Spleen (tissue), 11 donors: ENCODE measurements at regions not wholly inside any gene's neighbourhood (a gene's known extent, or its start where the extent isn't known, plus 50 kb on each side); places are given as distances from the start of the nearest gene placed in this dataset.

ENCODE experiments used
- DNase-seq: peaks from one replicate; pipeline ENCODE4 v3.0.0-alpha.2; 2020
- H3K27ac ChIP-seq, 8 donors: fragments of 200-600 bp; sonication (generic) in 7 of 8; 1 replicate in 4 of 8; 2 replicates in 4 of 8; pipeline versions ENCODE4 v1.5.0 to v1.8.0; 2016 to 2021; ENCODE audit warnings: inconsistent platforms in 4 of 8, mild to moderate bottlenecking in 4 of 8, moderate library complexity in 1 of 8
- H3K27me3 ChIP-seq, 7 donors: fragments of 200-600 bp; sonication (generic) in 6 of 7; replicated peaks in 1 of 7; 1 replicate in 4 of 7; 2 replicates in 3 of 7; pipeline versions ENCODE4 v1.5.0 to v1.8.0; 2016 to 2021; ENCODE audit warnings: inconsistent platforms in 3 of 7, mild to moderate bottlenecking in 1 of 7
- H3K36me3 ChIP-seq, 6 donors: fragments of 200-600 bp; sonication (generic) in 5 of 6; 1 replicate in 4 of 6; 2 replicates in 2 of 6; pipeline versions ENCODE4 v1.5.0 to v1.8.0; 2016 to 2021; ENCODE audit warnings: inconsistent platforms in 2 of 6
- H3K4me1 ChIP-seq, 6 donors: fragments of 200-600 bp; sonication (generic) in 5 of 6; 1 replicate in 3 of 6; 2 replicates in 3 of 6; pipeline versions ENCODE4 v1.5.0 to v1.8.0; 2016 to 2021; ENCODE audit warnings: inconsistent platforms in 3 of 6
- H3K4me3 ChIP-seq, 8 donors: fragments of 200-600 bp; sonication (generic) in 7 of 8; 1 replicate in 4 of 8; 2 replicates in 4 of 8; pipeline versions ENCODE4 v1.5.0 to v1.8.0; 2016 to 2021; ENCODE audit warnings: inconsistent platforms in 4 of 8, mild to moderate bottlenecking in 4 of 8, moderate library complexity in 2 of 8
- H3K9me3 ChIP-seq, 8 donors: fragments of 200-600 bp; sonication (generic) in 7 of 8; 1 replicate in 4 of 8; 2 replicates in 4 of 8; pipeline versions ENCODE4 v1.5.0 to v1.8.0; 2016 to 2021; ENCODE audit warnings: inconsistent platforms in 4 of 8
- POLR2A ChIP-seq, 3 donors: fragments of 450-650 bp; IDR thresholded peaks; one replicate each; pipeline ENCODE4 v1.5.1; 2017; ENCODE audit warnings: antibody characterized with exemption in 3 of 3, mild to moderate bottlenecking in 1 of 3
- POLR2AphosphoS5 ChIP-seq, 3 donors: sonication (generic); formaldehyde crosslinking; IDR thresholded peaks; one replicate each; pipeline ENCODE4 v1.5.1; 2017; ENCODE audit warnings: antibody characterized with exemption in 3 of 3
- WGBS, 5 donors: extraction: QIAGEN DNeasy Blood & Tissue Kit in 3 of 5; methylation state at CpG; one replicate each; pipeline versions ENCODE4 v1.1.5 to v1.1.7; 2013 to 2018; 5-methylcytosine and 5-hydroxymethylcytosine counted together
- intact Hi-C: fragments of 100-400 bp; cut with DNase I; formaldehyde crosslinking; loops from one replicate; pipeline ENCODE4 v1.15.0; 2023; ENCODE audit warnings: low total_unique reads
- TF ChIP-seq, protein P1 (sequence below), 11 experiments: fragments of 200-600 bp in 7 of 11; fragments of 450-650 bp in 4 of 11; sonication (generic) in 4 of 11; IDR thresholded peaks in 8 of 11; conservative IDR thresholded peaks in 3 of 11; 1 replicate in 7 of 11; 2 replicates in 4 of 11; pipeline versions ENCODE4 v1.4.0 to v1.8.0; 2016 to 2021; ENCODE audit warnings: antibody characterized with exemption in 11 of 11, inconsistent platforms in 4 of 11, mild to moderate bottlenecking in 1 of 11
- donor health status: healthy with polysubstance abuse.
- donor health status: DM: no; HTN: no; CAD: no; lungs with moderate emphysema.
- donor health status: DM: no; HTN: no; CAD: no.
- donor health status: Bipolar disorder and iron deficiency.
- donor health status: healthy.
- donor health status: DM: no; HTN: no; CAD: no.
- donor health status: DM: yes; HTN: yes; CAD: no.

DNA sequence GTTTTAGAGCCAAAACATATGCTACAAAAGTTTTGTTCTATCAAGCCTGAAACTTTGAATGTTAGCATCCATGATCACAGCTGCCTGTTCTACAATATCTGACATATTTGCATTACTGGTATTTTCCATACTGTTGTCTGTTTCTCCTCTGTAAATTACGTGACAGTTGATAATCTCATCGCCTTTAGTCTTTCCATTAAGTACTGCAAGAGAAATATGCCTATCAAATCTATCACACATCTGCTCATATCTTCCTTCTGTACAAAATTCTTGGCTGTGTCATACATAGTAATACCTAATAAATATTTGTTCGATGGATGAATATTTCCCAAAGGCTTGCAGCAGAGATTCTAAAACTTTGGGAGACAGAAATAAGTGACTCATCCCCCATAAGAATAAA, 717.3 kb downstream of the OTOL1 start:
- intact Hi-C loops: no loop called here
- 80 to 88% (median 86%) methylated on average over 3 of the region's 3 CpGs for WGBS, 5 donors
- H3K4me3 ChIP-seq: no peak overlapping the region
- H3K36me3 ChIP-seq: no peaks in the 10 kb centered on the region
- TF ChIP-seq POLR2AphosphoS5 (IDR thresholded peaks at IDR 0.05) (no peak), POLR2A (IDR thresholded peaks at IDR 0.05) (no peak)
- TF ChIP-seq, protein P1, sequence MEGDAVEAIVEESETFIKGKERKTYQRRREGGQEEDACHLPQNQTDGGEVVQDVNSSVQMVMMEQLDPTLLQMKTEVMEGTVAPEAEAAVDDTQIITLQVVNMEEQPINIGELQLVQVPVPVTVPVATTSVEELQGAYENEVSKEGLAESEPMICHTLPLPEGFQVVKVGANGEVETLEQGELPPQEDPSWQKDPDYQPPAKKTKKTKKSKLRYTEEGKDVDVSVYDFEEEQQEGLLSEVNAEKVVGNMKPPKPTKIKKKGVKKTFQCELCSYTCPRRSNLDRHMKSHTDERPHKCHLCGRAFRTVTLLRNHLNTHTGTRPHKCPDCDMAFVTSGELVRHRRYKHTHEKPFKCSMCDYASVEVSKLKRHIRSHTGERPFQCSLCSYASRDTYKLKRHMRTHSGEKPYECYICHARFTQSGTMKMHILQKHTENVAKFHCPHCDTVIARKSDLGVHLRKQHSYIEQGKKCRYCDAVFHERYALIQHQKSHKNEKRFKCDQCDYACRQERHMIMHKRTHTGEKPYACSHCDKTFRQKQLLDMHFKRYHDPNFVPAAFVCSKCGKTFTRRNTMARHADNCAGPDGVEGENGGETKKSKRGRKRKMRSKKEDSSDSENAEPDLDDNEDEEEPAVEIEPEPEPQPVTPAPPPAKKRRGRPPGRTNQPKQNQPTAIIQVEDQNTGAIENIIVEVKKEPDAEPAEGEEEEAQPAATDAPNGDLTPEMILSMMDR (IDR thresholded peaks at IDR 0.05 in 8 of 11, conservative IDR thresholded peaks at IDR 0.05 in 3 of 11): no peak
- H3K9me3 ChIP-seq: no peaks in the 10 kb centered on the region
- H3K27me3 ChIP-seq: no peaks in the 10 kb centered on the region
- H3K27ac ChIP-seq: no peak overlapping the region
- DNase-seq: no peak
- H3K4me1 ChIP-seq: no peaks in the 10 kb centered on the region

DNA sequence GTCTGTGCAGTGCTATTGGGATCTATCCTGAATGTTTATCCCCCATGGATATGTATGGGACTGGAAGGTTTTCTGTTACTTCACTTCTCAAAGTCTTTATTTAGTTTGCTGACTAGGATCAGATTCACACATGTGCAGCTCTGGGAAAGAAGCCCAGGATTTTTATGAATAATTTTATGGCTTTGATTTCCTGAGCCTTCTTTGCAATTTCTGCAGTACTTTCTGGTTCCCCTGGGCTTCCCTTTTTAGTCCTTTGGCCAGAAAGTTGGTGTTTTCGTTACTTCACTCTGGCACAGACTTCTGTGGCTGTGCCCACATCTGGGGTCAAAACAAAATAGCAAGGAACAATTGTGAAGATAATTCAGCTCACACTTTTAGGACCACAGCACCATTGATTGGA, 721.0 kb downstream of the OTOL1 start:
- intact Hi-C loops: no loop called here
- Histone ChIP-seq H3K36me3 (no peaks in the 10 kb centered on the region), H3K4me3 (no peak overlapping the region), H3K27me3 (no peaks in the 10 kb centered on the region), H3K27ac (no peak overlapping the region), H3K9me3 (peaks cover 0 to 4% (median 0%) of the 10 kb centered on the region in 8 donors), H3K4me1 (no peaks in the 10 kb centered on the region)
- TF ChIP-seq, protein P1 (IDR thresholded peaks at IDR 0.05 in 8 of 11, conservative IDR thresholded peaks at IDR 0.05 in 3 of 11): no peak
- no peak for TF ChIP-seq POLR2A (IDR thresholded peaks at IDR 0.05)
- no peak for TF ChIP-seq POLR2AphosphoS5 (IDR thresholded peaks at IDR 0.05)
- DNase-seq: no peak
- 42 to 78% (median 56%) methylated on average over 1 of the region's 1 CpG for WGBS, 5 donors

DNA sequence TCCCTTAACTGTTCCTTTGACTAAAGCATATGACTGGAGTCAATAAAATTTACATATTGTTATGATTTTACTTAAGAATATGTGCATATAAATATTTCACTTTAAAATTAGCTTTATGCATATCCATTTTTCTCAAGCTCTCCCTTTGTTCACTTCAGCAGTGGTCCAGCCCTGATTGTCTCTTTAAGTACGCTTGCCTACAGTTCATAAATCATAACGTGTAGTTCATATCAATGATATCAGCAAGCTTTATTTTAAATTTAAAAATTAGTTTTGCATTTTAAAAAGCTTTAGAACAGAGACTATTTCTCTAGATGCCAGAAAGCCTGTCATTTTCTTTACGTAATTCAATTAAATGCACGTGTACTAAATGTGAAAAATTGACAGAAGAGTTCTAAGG, 721.9 kb downstream of the OTOL1 start:
- Histone ChIP-seq H3K4me1 (no peaks in the 10 kb centered on the region), H3K27ac (no peak overlapping the region), H3K4me3 (no peak overlapping the region), H3K36me3 (no peaks in the 10 kb centered on the region), H3K27me3 (no peaks in the 10 kb centered on the region), H3K9me3 (peaks cover 0 to 4% (median 0%) of the 10 kb centered on the region in 8 donors)
- TF ChIP-seq POLR2AphosphoS5 (IDR thresholded peaks at IDR 0.05) (no peak), POLR2A (IDR thresholded peaks at IDR 0.05) (no peak)
- TF ChIP-seq, protein P1 (IDR thresholded peaks at IDR 0.05 in 8 of 11, conservative IDR thresholded peaks at IDR 0.05 in 3 of 11): no peak
- intact Hi-C loops: no loop called here
- no peak for DNase-seq
- WGBS, 5 donors: 41 to 92% (median 83%) methylated on average over 4 of the region's 4 CpGs

DNA sequence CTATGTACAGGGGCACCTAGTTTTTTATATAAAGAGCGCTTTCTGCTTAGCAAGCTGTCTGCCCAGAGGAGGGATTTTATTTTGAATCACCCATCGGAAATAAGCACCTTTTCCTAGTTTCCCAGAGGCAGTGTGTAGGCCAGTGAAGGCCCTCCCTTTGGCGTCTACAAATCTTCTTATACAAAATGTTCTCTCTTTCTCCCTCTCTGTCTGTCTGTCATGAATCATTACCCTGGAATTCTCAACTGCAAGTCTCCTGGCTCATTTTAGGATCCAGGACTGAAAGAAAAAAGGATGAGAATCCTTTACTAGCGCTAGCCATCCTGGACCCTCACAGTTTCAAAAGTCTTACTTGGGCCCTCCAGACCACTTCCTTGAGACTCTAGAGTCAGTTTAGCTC, 728.1 kb downstream of the OTOL1 start:
- WGBS, 5 donors: 90 to 98% (median 94%) methylated on average over 4 of the region's 4 CpGs

More for the DNA sequence above, 728.1 kb downstream of the OTOL1 start:
- Histone ChIP-seq H3K36me3 (no peaks in the 10 kb centered on the region), H3K4me3 (no peak overlapping the region), H3K9me3 (peaks cover 0 to 2% (median 0%) of the 10 kb centered on the region in 8 donors), H3K27me3 (no peaks in the 10 kb centered on the region), H3K4me1 (no peaks in the 10 kb centered on the region), H3K27ac (no peak overlapping the region)
- intact Hi-C loops: no loop called here
- TF ChIP-seq POLR2A (IDR thresholded peaks at IDR 0.05) (no peak), POLR2AphosphoS5 (IDR thresholded peaks at IDR 0.05) (no peak)
- TF ChIP-seq, protein P1 (IDR thresholded peaks at IDR 0.05 in 8 of 11, conservative IDR thresholded peaks at IDR 0.05 in 3 of 11): no peak
- DNase-seq: no peak
